K562 (cell line): ENCODE measurements at regions not wholly inside any gene's neighbourhood (a gene's known extent, or its start where the extent isn't known, plus 50 kb on each side); places are given as distances from the start of the nearest gene placed in this dataset.

Experiments
- ATAC-seq: fragments of 200-7000 bp; cut with Tn5 transposase; 3 replicates; pipeline ENCODE4 v1.9.1; 2020; ENCODE audit warnings: moderate library complexity
- BruUV-seq: library from RNA; stranded (reverse); fragments of 400-500 nt; replicated peaks from 2 replicates; lab custom pipeline; 2021; lab: Mats Ljungman, UMichigan
- CTCF ChIA-PET: fragments of 300-600 bp; formaldehyde crosslinking; extraction: SDS; loops from one replicate; lab custom pipeline; 2021; ENCODE audit warnings: low intra/inter-chr PET ratio; lab: Yijun Ruan, JAX
- POLR2A ChIA-PET: fragments of 300-600, 350-650 bp; sonication (Branson Sonifier 250); formaldehyde crosslinking; extraction: SDS; loops from one replicate; lab custom pipeline; 2021; ENCODE audit warnings: antibody characterized with exemption, inconsistent platforms; lab: Yijun Ruan, JAX
- DNase-seq, 4 experiments: peaks; one replicate each; pipeline versions ENCODE4 v3.0.0 to v3.0.0-alpha.2; 2011 to 2018; ENCODE audit warnings: low spot score in 3 of 4, mixed read lengths in 3 of 4; ENCODE audit errors: extremely low read depth in 1 of 4
- FAIRE-seq: peaks from 2 replicates; lab custom pipeline; 2011; peaks lifted over from hg19 to GRCh38; lab: Jason Lieb, UNC
- H2AFZ ChIP-seq: 2 replicates; pipeline ENCODE4 v1.6.0; 2011; ENCODE audit warnings: low read depth, low read length, control low read depth, inconsistent platforms
- H3K27ac ChIP-seq: fragments of 200-600 bp; 3 replicates; pipeline ENCODE4 v1.8.0; 2011; ENCODE audit warnings: low read depth, mild to moderate bottlenecking, control low read depth, inconsistent platforms, low read length, moderate library complexity, mixed read lengths; ENCODE audit errors: extremely low read depth
- H3K27me3 ChIP-seq, 2 experiments: fragments of 300-600 bp in 1 of 2; 2 replicates in 1 of 2; 3 replicates in 1 of 2; pipeline versions ENCODE4 v1.6.0 to v1.8.0; 2011; ENCODE audit warnings: inconsistent platforms in 2 of 2, low read length in 2 of 2, mild to moderate bottlenecking in 1 of 2, mixed read lengths in 1 of 2, moderate library complexity in 1 of 2; ENCODE audit not compliant: control insufficient read depth in 2 of 2, insufficient read depth in 2 of 2
- H3K36me3 ChIP-seq: fragments of 300-600 bp; 3 replicates; pipeline ENCODE4 v1.8.0; 2011; ENCODE audit warnings: mild to moderate bottlenecking, low read length, inconsistent platforms; ENCODE audit not compliant: control insufficient read depth, insufficient read depth
- H3K4me1 ChIP-seq, 2 experiments: fragments of 200-600 bp in 1 of 2; replicated peaks in 1 of 2; 2 replicates in 1 of 2; 3 replicates in 1 of 2; pipeline versions ENCODE4 v1.5.1 to v1.8.0; 2011; ENCODE audit warnings: inconsistent platforms in 2 of 2, low read length in 2 of 2, mild to moderate bottlenecking in 1 of 2, mixed read lengths in 1 of 2, moderate library complexity in 1 of 2; ENCODE audit not compliant: control insufficient read depth in 2 of 2, insufficient read depth in 2 of 2
- H3K4me2 ChIP-seq: 2 replicates; pipeline ENCODE4 v1.6.1; 2011; ENCODE audit warnings: low read length, control low read depth, inconsistent platforms, mixed read lengths; ENCODE audit not compliant: insufficient read depth
- H3K4me3 ChIP-seq: fragments of 200-600 bp; sonication (generic), shearing (Covaris generic); 2 replicates; pipeline ENCODE4 v1.5.1; 2016; ENCODE audit warnings: control low read depth, inconsistent platforms
- H3K79me2 ChIP-seq: fragments of 200-600 bp; 3 replicates; pipeline ENCODE4 v1.8.0; 2011; ENCODE audit warnings: low read length, inconsistent platforms; ENCODE audit not compliant: control insufficient read depth, insufficient read depth
- H3K9ac ChIP-seq, 2 experiments: 2 replicates each; pipeline versions ENCODE4 v1.6.0 to v1.6.1; 2011; ENCODE audit warnings: low read depth in 2 of 2, low read length in 2 of 2, control low read depth in 1 of 2, inconsistent platforms in 1 of 2, mild to moderate bottlenecking in 1 of 2, mixed read lengths in 1 of 2; ENCODE audit not compliant: insufficient read depth in 1 of 2
- H3K9me1 ChIP-seq: one replicate; pipeline ENCODE4 v1.6.0; 2011; ENCODE audit warnings: inconsistent platforms, mild to moderate bottlenecking, low read length, moderate library complexity; ENCODE audit not compliant: control insufficient read depth, insufficient read depth
- H3K9me3 ChIP-seq: replicated peaks from 2 replicates; pipeline ENCODE4 v1.5.1; 2011; ENCODE audit warnings: low read depth, low read length, inconsistent platforms; ENCODE audit not compliant: control insufficient read depth, insufficient read depth
- H4K20me1 ChIP-seq: replicated peaks from 2 replicates; pipeline ENCODE4 v1.6.1; 2011; ENCODE audit warnings: low read length, inconsistent platforms, mixed read lengths; ENCODE audit not compliant: control insufficient read depth, insufficient read depth
- DIDO1 ChIP-seq: fragments of 450-650 bp; IDR thresholded peaks from 2 replicates; pipeline ENCODE4 v1.6.1; 2016; ENCODE audit warnings: low read depth, missing biosample characterization, missing genetic modification characterization
- FOXK1 ChIP-seq: sonication (generic); formaldehyde crosslinking; IDR thresholded peaks from 2 replicates; pipeline ENCODE4 v1.8.0; 2022; ENCODE audit warnings: missing genetic modification reagents, mild to moderate bottlenecking, borderline replicate concordance
- WGBS: fragments of 100-300 bp; shearing (Covaris generic); methylation state at CpG from one replicate; pipeline ENCODE4 v1.1.6; 2016; ENCODE audit warnings: low coverage, mixed read lengths; ENCODE audit not compliant: insufficient coverage; ENCODE audit errors: missing lambda C conversion rate; 5-methylcytosine and 5-hydroxymethylcytosine counted together
- in situ Hi-C: fragments of 300-500 bp; cut with MboI; formaldehyde crosslinking; loops from 4 replicates; pipeline ENCODE4 v1.15.0; 2018; ENCODE audit warnings: inconsistent platforms, mixed read lengths
- intact Hi-C: fragments of 100-400 bp; cut with micrococcal nuclease; formaldehyde crosslinking; loops from 2 replicates; pipeline ENCODE4 v1.14.2; 2022
- TF ChIP-seq, protein P1 (sequence below): fragments of 250-450 bp; sonication (Bioruptor Pico); IDR thresholded peaks from 2 replicates; pipeline ENCODE4 v1.8.0; 2022; ENCODE audit warnings: inconsistent platforms, mild to moderate bottlenecking, moderate library complexity, borderline replicate concordance
- TF ChIP-seq, protein P2 (sequence below), 2 experiments: fragments of 450-650 bp; formaldehyde crosslinking in 1 of 2; IDR thresholded peaks; 2 replicates each; pipeline versions ENCODE4 v1.4.0 to v1.6.1; 2014 to 2020; ENCODE audit warnings: mild to moderate bottlenecking in 2 of 2, borderline replicate concordance in 1 of 2, low read depth in 1 of 2
- TF ChIP-seq, protein P3 (sequence below): sonication (generic); formaldehyde crosslinking; IDR thresholded peaks from 2 replicates; pipeline ENCODE4 v1.8.1; 2023; ENCODE audit warnings: mild to moderate bottlenecking, missing genetic modification reagents
- TF ChIP-seq, protein P4 (sequence below): sonication (generic); formaldehyde crosslinking; IDR thresholded peaks from 2 replicates; pipeline ENCODE4 v1.8.1; 2023; ENCODE audit warnings: missing genetic modification reagents, mild to moderate bottlenecking, borderline replicate concordance

DNA sequence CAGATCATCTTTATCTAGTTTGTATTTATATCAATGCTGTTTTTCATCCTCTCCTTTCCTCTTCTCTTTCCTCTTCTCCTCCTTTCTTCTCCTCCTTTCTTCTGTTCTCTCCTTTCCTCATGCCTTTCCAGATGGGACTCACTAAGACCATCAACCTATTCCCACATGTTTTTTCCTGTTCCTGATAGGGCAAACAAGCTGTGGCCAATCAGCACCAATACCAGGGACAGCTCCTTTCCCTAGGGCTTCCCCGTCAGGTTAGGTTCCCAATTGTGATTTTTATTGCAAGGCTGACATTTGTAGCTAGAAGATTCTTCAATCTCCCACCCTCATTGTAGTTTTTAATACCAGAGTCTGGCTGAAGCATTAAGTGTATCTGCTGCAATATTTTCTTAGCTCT lies 76.3 kb upstream of the COL8A1 start:
- no TSS peak for BruUV-seq
- no peak overlapping the region for H3K9ac ChIP-seq
- H3K9me3 ChIP-seq: no peaks in the 10 kb centered on the region
- ATAC-seq (no peak), DNase-seq (peak in 1 of 4 experiments; percentile 4), FAIRE-seq (no peak)
- intact Hi-C loops: no loop called here
- 9% methylated on average over 1 of the region's 1 CpG for WGBS
- H3K4me3 ChIP-seq: no peak overlapping the region
- in situ Hi-C loops: no loop called here
- H4K20me1 ChIP-seq: no peaks in the 10 kb centered on the region
- H3K9me1 ChIP-seq: no peaks in the 10 kb centered on the region
- ChIA-PET POLR2A (no interaction called here), CTCF (no interaction called here)
- H3K79me2 ChIP-seq: no peaks in the 10 kb centered on the region
- no peaks in the 10 kb centered on the region for H3K36me3 ChIP-seq
- no peak overlapping the region for H2AFZ ChIP-seq
- H3K4me2 ChIP-seq: no peak overlapping the region
- no peaks in the 10 kb centered on the region for H3K27me3 ChIP-seq
- no peak overlapping the region for H3K27ac ChIP-seq
- H3K4me1 ChIP-seq: no peaks in the 10 kb centered on the region
- TF ChIP-seq, protein P1, sequence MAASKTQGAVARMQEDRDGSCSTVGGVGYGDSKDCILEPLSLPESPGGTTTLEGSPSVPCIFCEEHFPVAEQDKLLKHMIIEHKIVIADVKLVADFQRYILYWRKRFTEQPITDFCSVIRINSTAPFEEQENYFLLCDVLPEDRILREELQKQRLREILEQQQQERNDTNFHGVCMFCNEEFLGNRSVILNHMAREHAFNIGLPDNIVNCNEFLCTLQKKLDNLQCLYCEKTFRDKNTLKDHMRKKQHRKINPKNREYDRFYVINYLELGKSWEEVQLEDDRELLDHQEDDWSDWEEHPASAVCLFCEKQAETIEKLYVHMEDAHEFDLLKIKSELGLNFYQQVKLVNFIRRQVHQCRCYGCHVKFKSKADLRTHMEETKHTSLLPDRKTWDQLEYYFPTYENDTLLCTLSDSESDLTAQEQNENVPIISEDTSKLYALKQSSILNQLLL (CRISPR knock-in tag): no peak
- no peak for TF ChIP-seq DIDO1
- TF ChIP-seq, protein P2, sequence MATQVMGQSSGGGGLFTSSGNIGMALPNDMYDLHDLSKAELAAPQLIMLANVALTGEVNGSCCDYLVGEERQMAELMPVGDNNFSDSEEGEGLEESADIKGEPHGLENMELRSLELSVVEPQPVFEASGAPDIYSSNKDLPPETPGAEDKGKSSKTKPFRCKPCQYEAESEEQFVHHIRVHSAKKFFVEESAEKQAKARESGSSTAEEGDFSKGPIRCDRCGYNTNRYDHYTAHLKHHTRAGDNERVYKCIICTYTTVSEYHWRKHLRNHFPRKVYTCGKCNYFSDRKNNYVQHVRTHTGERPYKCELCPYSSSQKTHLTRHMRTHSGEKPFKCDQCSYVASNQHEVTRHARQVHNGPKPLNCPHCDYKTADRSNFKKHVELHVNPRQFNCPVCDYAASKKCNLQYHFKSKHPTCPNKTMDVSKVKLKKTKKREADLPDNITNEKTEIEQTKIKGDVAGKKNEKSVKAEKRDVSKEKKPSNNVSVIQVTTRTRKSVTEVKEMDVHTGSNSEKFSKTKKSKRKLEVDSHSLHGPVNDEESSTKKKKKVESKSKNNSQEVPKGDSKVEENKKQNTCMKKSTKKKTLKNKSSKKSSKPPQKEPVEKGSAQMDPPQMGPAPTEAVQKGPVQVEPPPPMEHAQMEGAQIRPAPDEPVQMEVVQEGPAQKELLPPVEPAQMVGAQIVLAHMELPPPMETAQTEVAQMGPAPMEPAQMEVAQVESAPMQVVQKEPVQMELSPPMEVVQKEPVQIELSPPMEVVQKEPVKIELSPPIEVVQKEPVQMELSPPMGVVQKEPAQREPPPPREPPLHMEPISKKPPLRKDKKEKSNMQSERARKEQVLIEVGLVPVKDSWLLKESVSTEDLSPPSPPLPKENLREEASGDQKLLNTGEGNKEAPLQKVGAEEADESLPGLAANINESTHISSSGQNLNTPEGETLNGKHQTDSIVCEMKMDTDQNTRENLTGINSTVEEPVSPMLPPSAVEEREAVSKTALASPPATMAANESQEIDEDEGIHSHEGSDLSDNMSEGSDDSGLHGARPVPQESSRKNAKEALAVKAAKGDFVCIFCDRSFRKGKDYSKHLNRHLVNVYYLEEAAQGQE (IDR thresholded peaks at IDR 0.05; ENCODE audit: borderline replicate concordance): peak; percentile 85
- TF ChIP-seq, protein P2 (CRISPR knock-in tag; IDR thresholded peaks at IDR 0.05; ENCODE audit: low read depth): no peak
- TF ChIP-seq, protein P3, sequence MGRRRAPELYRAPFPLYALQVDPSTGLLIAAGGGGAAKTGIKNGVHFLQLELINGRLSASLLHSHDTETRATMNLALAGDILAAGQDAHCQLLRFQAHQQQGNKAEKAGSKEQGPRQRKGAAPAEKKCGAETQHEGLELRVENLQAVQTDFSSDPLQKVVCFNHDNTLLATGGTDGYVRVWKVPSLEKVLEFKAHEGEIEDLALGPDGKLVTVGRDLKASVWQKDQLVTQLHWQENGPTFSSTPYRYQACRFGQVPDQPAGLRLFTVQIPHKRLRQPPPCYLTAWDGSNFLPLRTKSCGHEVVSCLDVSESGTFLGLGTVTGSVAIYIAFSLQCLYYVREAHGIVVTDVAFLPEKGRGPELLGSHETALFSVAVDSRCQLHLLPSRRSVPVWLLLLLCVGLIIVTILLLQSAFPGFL (CRISPR knock-in tag): no peak
- TF ChIP-seq, protein P4, sequence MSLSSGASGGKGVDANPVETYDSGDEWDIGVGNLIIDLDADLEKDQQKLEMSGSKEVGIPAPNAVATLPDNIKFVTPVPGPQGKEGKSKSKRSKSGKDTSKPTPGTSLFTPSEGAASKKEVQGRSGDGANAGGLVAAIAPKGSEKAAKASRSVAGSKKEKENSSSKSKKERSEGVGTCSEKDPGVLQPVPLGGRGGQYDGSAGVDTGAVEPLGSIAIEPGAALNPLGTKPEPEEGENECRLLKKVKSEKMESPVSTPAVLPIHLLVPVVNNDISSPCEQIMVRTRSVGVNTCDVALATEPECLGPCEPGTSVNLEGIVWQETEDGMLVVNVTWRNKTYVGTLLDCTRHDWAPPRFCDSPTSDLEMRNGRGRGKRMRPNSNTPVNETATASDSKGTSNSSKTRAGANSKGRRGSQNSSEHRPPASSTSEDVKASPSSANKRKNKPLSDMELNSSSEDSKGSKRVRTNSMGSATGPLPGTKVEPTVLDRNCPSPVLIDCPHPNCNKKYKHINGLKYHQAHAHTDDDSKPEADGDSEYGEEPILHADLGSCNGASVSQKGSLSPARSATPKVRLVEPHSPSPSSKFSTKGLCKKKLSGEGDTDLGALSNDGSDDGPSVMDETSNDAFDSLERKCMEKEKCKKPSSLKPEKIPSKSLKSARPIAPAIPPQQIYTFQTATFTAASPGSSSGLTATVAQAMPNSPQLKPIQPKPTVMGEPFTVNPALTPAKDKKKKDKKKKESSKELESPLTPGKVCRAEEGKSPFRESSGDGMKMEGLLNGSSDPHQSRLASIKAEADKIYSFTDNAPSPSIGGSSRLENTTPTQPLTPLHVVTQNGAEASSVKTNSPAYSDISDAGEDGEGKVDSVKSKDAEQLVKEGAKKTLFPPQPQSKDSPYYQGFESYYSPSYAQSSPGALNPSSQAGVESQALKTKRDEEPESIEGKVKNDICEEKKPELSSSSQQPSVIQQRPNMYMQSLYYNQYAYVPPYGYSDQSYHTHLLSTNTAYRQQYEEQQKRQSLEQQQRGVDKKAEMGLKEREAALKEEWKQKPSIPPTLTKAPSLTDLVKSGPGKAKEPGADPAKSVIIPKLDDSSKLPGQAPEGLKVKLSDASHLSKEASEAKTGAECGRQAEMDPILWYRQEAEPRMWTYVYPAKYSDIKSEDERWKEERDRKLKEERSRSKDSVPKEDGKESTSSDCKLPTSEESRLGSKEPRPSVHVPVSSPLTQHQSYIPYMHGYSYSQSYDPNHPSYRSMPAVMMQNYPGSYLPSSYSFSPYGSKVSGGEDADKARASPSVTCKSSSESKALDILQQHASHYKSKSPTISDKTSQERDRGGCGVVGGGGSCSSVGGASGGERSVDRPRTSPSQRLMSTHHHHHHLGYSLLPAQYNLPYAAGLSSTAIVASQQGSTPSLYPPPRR (CRISPR knock-in tag): no peak
- TF ChIP-seq FOXK1 (CRISPR knock-in tag): no peak
